ENCODE measurements at regions not wholly inside any gene's neighbourhood (a gene's known extent, or its start where the extent isn't known, plus 50 kb on each side); places are given as distances from the start of the nearest gene placed in this dataset.

DNA sequence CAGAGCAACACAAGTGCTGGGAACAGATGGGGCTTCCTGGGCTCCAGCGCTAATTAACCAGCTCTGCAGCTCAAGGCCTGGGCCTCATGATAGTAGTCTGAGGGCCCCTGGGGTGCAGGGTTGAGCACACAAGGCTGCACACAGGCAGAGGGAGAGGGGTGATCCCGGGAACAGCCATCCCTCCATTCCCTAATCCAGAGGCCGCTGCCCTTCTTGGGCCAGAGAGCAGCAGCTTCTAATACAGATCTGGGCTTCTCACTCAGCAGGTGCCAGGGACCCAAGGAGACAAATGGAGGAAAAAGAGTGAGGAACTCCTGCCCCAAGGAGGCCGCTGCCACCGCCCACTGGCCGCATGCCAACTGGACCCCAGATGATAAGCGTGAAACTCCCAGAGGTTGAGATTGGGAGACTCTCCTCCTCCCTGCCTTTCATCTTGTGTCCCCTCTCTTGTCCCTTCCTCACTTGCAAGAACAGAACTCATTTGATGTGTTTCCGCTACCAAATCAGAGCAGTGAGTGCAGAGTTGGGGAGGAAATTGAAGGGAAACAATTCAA is 58.0 kb upstream of the IFNAR2 start:
- TF ChIP-seq, protein P1, sequence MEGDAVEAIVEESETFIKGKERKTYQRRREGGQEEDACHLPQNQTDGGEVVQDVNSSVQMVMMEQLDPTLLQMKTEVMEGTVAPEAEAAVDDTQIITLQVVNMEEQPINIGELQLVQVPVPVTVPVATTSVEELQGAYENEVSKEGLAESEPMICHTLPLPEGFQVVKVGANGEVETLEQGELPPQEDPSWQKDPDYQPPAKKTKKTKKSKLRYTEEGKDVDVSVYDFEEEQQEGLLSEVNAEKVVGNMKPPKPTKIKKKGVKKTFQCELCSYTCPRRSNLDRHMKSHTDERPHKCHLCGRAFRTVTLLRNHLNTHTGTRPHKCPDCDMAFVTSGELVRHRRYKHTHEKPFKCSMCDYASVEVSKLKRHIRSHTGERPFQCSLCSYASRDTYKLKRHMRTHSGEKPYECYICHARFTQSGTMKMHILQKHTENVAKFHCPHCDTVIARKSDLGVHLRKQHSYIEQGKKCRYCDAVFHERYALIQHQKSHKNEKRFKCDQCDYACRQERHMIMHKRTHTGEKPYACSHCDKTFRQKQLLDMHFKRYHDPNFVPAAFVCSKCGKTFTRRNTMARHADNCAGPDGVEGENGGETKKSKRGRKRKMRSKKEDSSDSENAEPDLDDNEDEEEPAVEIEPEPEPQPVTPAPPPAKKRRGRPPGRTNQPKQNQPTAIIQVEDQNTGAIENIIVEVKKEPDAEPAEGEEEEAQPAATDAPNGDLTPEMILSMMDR (IDR thresholded peaks at IDR 0.05), result no peak
- Histone ChIP-seq H3K9me3 (no peaks in the 10 kb centered on the region), H3K27ac (no peak overlapping the region), H3K4me1 (ENCODE audit: control insufficient read depth in 1 of 2, insufficient read depth in 1 of 2, low read depth in 1 of 2, low read length in 1 of 2) (no peaks in the 10 kb centered on the region), H3K36me3 (no peaks in the 10 kb centered on the region), H3K4me3 (ENCODE audit: low read depth in 1 of 2, low read length in 1 of 2) (no peak overlapping the region), H3K27me3 (peaks cover 78% of the 10 kb centered on the region)

DNA sequence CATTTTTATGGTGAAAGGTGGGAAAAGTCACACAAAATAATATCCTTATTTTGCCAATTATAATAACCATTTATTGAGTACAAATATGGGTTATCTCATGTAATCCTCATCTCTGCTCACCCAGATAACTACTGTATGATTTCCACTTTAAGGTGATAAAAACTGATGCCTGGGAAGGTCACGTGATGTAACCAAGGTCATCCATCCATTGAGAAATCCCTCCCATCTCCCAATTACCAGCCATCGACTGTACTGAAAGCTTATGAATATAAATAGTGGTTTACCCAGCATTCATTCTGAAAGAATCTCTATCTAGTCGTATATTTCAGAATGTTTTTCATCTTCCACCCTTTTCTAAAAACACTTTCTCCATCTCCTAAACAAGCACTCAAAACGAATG is 55.0 kb upstream of the IFNAR2 start:
- TF ChIP-seq, protein P1 (IDR thresholded peaks at IDR 0.05), result no peak
- H3K9me3 ChIP-seq, result no peaks in the 10 kb centered on the region
- no peak overlapping the region for H3K27ac ChIP-seq
- no peaks in the 10 kb centered on the region for H3K36me3 ChIP-seq
- no peaks in the 10 kb centered on the region for H3K4me1 ChIP-seq (ENCODE audit: control insufficient read depth in 1 of 2, insufficient read depth in 1 of 2, low read depth in 1 of 2, low read length in 1 of 2)
- H3K27me3 ChIP-seq, result peaks cover 55% of the 10 kb centered on the region
- no peak overlapping the region for H3K4me3 ChIP-seq (ENCODE audit: low read depth in 1 of 2, low read length in 1 of 2)
